Activated CD4-positive, alpha-beta T cell treated with anti-CD3 and anti-CD28 coated beads, Interleukin-2, amount 50 U/mL, for 48 hours (primary cell): ENCODE measurements at regions not wholly inside any gene's neighbourhood (a gene's known extent, or its start where the extent isn't known, plus 50 kb on each side); places are given as distances from the start of the nearest gene placed in this dataset.
A peak's percentile ranks its signal among the peaks of the same experiment; 100 is the strongest.

Source experiments
- DNase-seq, 2 experiments: peaks; one replicate each; pipeline ENCODE4 v3.0.0-alpha.2; 2020

- DNase-seq: peak in 1 of 2 experiments; percentile 0
Observed at GRCh38 chr22:11131178-11131577, 4396.8 kb upstream of the OR11H1 start.
